GM19023 (cell line): ENCODE measurements at regions not wholly inside any gene's neighbourhood (a gene's known extent, or its start where the extent isn't known, plus 50 kb on each side); places are given as distances from the start of the nearest gene placed in this dataset.
A peak's percentile ranks its signal among the peaks of the same experiment; 100 is the strongest.

Experiments
- ATAC-seq: cut with Tn5 transposase; IDR thresholded peaks from one replicate; pipeline ENCODE4 v1.9.1; 2021; ENCODE audit warnings: mild to moderate bottlenecking, moderate library complexity; ENCODE audit not compliant: unreplicated experiment

GRCh38 chr13:26989957-26990713, 181.5 kb downstream of the USP12 start:
- no peak for ATAC-seq

GRCh38 chr13:26989261-26989956, 182.2 kb downstream of the USP12 start:
- ATAC-seq = no peak

GRCh38 chr13:26988059-26988769, 183.4 kb downstream of the USP12 start:
- ATAC-seq = no peak

- ATAC-seq = no peak
These were observed 184.1 kb downstream of the USP12 start for GRCh38 chr13:26987486-26988013.

- peak; percentile 76 for ATAC-seq
These were observed 186.2 kb downstream of the USP12 start for GRCh38 chr13:26985285-26985878.

- ATAC-seq = no peak
These were observed 187.3 kb downstream of the USP12 start for GRCh38 chr13:26984337-26984736.

GRCh38 chr13:26983543-26984320, 187.9 kb downstream of the USP12 start:
- ATAC-seq = no peak

GRCh38 chr13:26980099-26981031, 191.2 kb downstream of the USP12 start:
- ATAC-seq = no peak

GRCh38 chr13:26979334-26979733, 192.3 kb downstream of the USP12 start:
- ATAC-seq = no peak

- ATAC-seq = no peak
These were observed 193.3 kb downstream of the USP12 start for GRCh38 chr13:26978081-26978860.

GRCh38 chr13:26977541-26977940, 194.1 kb downstream of the USP12 start:
- ATAC-seq = no peak

GRCh38 chr13:26976313-26976712, 195.3 kb downstream of the USP12 start:
- ATAC-seq = no peak

- ATAC-seq = no peak
These were observed 197.7 kb downstream of the USP12 start for GRCh38 chr13:26973946-26974345.

- ATAC-seq = no peak
These were observed 198.3 kb downstream of the USP12 start for GRCh38 chr13:26973295-26973694.

GRCh38 chr13:26971990-26972887, 199.4 kb downstream of the USP12 start:
- no peak for ATAC-seq

GRCh38 chr13:26968431-26969341, 202.9 kb downstream of the USP12 start:
- no peak for ATAC-seq
